GM12891 (cell line): ENCODE measurements at regions not wholly inside any gene's neighbourhood (a gene's known extent, or its start where the extent isn't known, plus 50 kb on each side); places are given as distances from the start of the nearest gene placed in this dataset.

Experiments used
- POLR2A ChIP-seq: IDR thresholded peaks from 2 replicates; pipeline ENCODE4 v1.6.1; 2011; ENCODE audit warnings: low read depth, low read length, control low read depth
- POLR2AphosphoS5 ChIP-seq: IDR thresholded peaks from 2 replicates; pipeline ENCODE4 v1.6.1; 2011; ENCODE audit warnings: low read depth, low read length, control low read depth
- TAF1 ChIP-seq: IDR thresholded peaks from 2 replicates; pipeline ENCODE4 v1.6.1; 2011; ENCODE audit warnings: low read depth, low read length, control low read depth

GRCh38 chr5:71788794-71789193 lies 69.7 kb downstream of the CARTPT start:
- TF ChIP-seq POLR2A: no peak
- no peak for TF ChIP-seq POLR2AphosphoS5
- no peak for TF ChIP-seq TAF1
